Epithelial cell of proximal tubule (primary cell): ENCODE measurements at regions not wholly inside any gene's neighbourhood (a gene's known extent, or its start where the extent isn't known, plus 50 kb on each side); places are given as distances from the start of the nearest gene placed in this dataset.

Source experiments
- DNase-seq: peaks from one replicate; pipeline ENCODE4 v3.0.0-alpha.2; 2011; ENCODE audit warnings: low read depth
- H3K4me3 ChIP-seq: 2 replicates; pipeline ENCODE4 v1.5.1; 2011; ENCODE audit warnings: low read depth, mild to moderate bottlenecking, low read length
- CTCF ChIP-seq: conservative IDR thresholded peaks from 2 replicates; pipeline ENCODE4 v1.5.1; 2012; ENCODE audit warnings: low read depth, mild to moderate bottlenecking, low read length

GRCh38 chr17:34412965-34413441 lies 50.0 kb upstream of the CCL1 start:
- no peak overlapping the region for H3K4me3 ChIP-seq
- DNase-seq = no peak
- no peak for TF ChIP-seq CTCF
